ENCODE measurements at regions not wholly inside any gene's neighbourhood (a gene's known extent, or its start where the extent isn't known, plus 50 kb on each side); places are given as distances from the start of the nearest gene placed in this dataset.

DNA sequence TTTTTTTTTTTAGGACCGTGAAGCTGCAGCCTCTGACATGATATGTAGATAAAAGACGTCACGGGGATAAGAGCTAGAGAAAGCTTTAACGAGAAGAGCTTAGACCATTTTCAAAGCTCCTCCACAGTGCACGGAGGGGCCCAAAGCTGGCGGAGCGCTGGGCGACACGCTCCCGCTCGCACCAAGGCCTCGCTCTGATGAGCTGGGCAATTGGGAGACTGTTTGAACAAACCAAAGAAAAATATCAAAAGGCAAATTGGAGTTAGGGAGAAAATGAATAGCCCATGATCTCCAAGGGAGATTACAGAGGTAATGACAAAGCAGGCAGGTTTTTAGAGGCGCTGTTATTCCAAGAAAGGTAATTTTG, 179.4 kb downstream of the SREK1 start:
- Mint-ChIP-seq H3K4me3 (no peak overlapping the region), H3K27me3 (peaks cover 12% of the 10 kb centered on the region), H3K36me3 (no peaks in the 10 kb centered on the region), H3K9me3 (no peaks in the 10 kb centered on the region), H3K27ac (no peak overlapping the region), H3K4me1 (no peaks in the 10 kb centered on the region)
- ATAC-seq (ENCODE audit: low read depth) (no peak), DNase-seq (ENCODE audit: low spot score in 2 of 2) (no peak)

DNA sequence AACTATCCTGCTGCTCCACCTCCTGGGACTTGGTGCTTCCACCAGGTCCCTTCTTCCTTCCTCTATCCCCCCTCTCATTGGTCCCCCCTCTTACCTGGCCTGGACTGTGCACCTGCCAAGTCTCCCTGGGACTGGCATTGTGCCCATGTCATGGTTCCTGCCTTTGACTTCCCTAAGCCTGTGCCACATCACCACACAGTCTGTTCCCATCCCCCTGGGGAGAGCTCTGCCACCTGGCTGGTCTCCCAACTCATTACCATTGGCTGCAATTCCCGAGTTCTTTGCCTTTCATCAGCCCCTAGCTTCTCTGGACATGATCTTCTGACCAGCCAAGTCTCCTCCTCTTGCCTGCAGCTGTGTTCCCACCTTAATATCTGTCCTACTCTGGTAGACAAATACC, 180.3 kb downstream of the SREK1 start:
- Mint-ChIP-seq H3K36me3 (no peaks in the 10 kb centered on the region), H3K9me3 (no peaks in the 10 kb centered on the region), H3K4me3 (no peak overlapping the region), H3K4me1 (no peaks in the 10 kb centered on the region), H3K27ac (no peak overlapping the region), H3K27me3 (peaks cover 12% of the 10 kb centered on the region)
- DNase-seq (ENCODE audit: low spot score in 2 of 2) = no peak
- ATAC-seq (ENCODE audit: low read depth) = no peak

DNA sequence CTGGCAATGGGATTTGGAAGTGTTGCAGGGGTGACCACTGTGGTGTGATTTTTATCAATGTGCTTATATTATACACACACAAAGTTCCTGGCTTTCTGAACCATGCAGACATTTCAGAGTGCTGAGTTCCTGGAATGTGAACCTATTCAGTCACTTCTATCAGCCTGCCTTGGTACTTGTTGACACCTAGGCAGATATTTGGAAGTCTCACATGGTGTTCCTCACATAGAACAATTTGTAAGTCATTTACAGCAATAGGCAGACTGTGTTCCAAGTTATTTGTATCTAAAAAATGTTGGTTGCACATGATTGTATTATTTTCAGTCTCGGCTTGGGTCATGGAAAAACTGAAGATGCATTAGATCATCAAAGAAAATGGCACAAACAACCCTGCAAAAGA, 182.2 kb downstream of the SREK1 start:
- Mint-ChIP-seq H3K4me1 (no peaks in the 10 kb centered on the region), H3K36me3 (no peaks in the 10 kb centered on the region), H3K9me3 (no peaks in the 10 kb centered on the region), H3K4me3 (no peak overlapping the region), H3K27me3 (peaks cover 6% of the 10 kb centered on the region), H3K27ac (no peak overlapping the region)
- ATAC-seq (ENCODE audit: low read depth) (no peak), DNase-seq (ENCODE audit: low spot score in 2 of 2) (no peak)

DNA sequence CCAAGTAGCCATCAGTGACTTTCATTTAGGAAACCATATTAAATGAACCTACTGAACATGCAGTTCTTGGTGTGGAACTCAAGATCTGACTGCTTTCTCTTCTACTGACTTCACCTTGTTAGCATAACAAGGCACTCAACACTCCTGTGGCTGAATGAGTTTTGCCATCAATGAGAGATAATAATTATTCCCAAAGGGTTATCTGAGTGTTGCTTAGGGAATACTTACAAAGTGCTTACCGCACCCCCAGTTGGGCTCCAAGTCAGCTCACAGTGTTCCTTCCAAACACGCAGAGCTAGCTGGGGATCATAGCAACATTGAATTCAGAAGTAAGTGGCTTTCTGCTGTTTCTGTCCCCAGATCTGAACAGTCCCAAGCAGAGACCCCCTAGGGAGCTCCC, 182.9 kb downstream of the SREK1 start:
- no peaks in the 10 kb centered on the region for H3K9me3 Mint-ChIP-seq
- H3K4me1 Mint-ChIP-seq = no peaks in the 10 kb centered on the region
- DNase-seq (ENCODE audit: low spot score in 2 of 2) (no peak), ATAC-seq (ENCODE audit: low read depth) (no peak)
- H3K27ac Mint-ChIP-seq = no peak overlapping the region
- no peaks in the 10 kb centered on the region for H3K36me3 Mint-ChIP-seq
- H3K27me3 Mint-ChIP-seq = peaks cover 4% of the 10 kb centered on the region
- H3K4me3 Mint-ChIP-seq = no peak overlapping the region

DNA sequence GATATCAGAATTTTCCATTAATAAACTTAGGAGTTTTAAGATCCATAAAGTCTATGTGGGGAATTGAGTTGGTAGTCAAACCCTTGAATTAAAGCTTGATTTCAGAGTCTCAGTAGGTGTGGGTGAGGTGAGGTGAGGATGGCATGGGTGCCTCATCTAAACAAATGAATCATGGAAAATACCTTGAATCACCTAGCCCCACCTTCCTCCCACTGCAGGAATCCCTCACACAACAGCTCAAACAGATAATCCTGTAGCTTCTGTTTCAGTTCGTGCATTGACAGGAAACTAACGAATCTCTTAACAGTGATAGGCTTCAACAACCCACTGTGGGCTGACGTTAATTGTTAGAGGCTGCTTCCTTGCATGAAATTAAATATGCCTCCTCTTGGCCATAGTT, 185.0 kb downstream of the SREK1 start:
- Mint-ChIP-seq H3K36me3 (no peaks in the 10 kb centered on the region), H3K27me3 (peaks cover 4% of the 10 kb centered on the region), H3K9me3 (no peaks in the 10 kb centered on the region), H3K27ac (no peak overlapping the region), H3K4me3 (no peak overlapping the region), H3K4me1 (no peaks in the 10 kb centered on the region)
- no peak for ATAC-seq (ENCODE audit: low read depth)
- DNase-seq (ENCODE audit: low spot score in 2 of 2) = no peak

DNA sequence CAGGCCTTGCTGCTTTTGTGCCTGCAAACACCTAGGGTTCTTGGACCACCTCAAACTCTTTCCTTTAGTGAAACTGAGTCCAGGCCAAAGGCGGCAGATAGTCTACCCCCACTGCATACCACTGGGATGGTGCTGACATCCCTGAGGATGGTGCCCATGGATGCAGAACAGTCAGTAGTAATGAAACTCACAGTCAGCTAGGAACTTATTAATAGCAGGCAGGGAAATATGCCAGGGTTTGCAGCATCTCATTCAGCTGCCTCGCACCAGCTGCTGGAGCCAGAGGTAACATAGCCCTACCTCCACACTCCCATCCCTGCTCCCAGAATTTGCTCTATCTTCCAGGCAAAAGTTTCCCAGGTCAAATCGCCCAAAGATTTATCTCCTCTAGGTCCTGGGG, 189.1 kb downstream of the SREK1 start:
- H3K4me3 Mint-ChIP-seq = no peak overlapping the region
- ATAC-seq (ENCODE audit: low read depth) = no peak
- H3K4me1 Mint-ChIP-seq = no peaks in the 10 kb centered on the region
- no peaks in the 10 kb centered on the region for H3K9me3 Mint-ChIP-seq
- no peak for DNase-seq (ENCODE audit: low spot score in 2 of 2)
- H3K36me3 Mint-ChIP-seq = no peaks in the 10 kb centered on the region
- H3K27me3 Mint-ChIP-seq = peaks cover 10% of the 10 kb centered on the region
- H3K27ac Mint-ChIP-seq = no peak overlapping the region

DNA sequence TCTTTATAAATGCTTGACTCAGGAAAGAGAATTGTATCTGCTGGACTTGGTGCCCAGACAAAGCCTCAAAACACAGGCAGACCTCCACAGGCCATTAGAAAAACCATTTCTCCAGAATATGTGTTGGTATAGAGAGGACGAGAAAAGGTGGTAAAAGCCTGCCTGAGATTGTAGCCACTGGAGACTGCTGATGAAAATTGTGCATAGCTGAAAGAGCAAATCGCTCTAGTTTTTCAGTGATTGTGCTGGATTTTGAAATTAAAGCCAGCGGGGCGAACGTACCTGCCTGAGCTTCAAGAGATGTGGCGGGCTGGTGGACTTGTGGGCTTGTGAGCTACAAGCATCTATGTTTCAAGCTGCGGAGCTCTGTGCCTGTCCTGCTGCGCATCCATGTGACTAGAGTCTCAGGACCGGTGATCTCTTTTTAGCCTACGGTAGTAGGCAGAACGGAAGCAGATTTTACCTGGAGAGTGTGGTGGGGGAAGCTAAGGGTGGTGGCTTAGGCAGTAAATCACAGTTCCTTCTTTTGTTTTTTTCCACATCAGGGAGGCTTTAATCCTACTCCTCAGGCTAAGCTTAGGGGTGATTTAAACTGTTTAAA, 193.6 kb downstream of the SREK1 start:
- Mint-ChIP-seq H3K27me3 (peaks cover 9% of the 10 kb centered on the region), H3K27ac (no peak overlapping the region), H3K4me3 (no peak overlapping the region), H3K4me1 (no peaks in the 10 kb centered on the region), H3K9me3 (no peaks in the 10 kb centered on the region), H3K36me3 (no peaks in the 10 kb centered on the region)
- ATAC-seq (ENCODE audit: low read depth) (no peak), DNase-seq (ENCODE audit: low spot score in 2 of 2) (no peak)

DNA sequence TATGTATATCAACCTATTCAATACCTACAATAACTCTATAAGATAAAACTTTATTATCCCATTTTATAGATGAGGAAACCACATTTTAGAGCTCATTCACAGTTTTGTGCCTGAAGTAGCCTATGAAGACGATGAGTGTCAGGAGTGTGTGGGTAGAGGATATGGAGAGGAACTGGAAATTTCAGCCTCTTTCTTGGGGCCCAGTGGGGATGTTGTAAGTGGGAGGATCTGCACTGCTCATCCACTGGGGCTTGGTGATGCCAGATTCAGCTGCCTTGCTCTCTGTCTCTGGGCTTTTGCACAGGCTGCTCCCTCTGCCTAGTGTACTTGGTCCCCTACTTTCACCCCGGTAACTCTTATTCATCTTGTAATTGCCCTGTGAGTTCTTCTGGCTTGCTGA, 194.7 kb downstream of the SREK1 start:
- Mint-ChIP-seq H3K9me3 (no peaks in the 10 kb centered on the region), H3K27ac (no peak overlapping the region), H3K36me3 (no peaks in the 10 kb centered on the region), H3K27me3 (peaks cover 9% of the 10 kb centered on the region), H3K4me1 (no peaks in the 10 kb centered on the region), H3K4me3 (no peak overlapping the region)
- ATAC-seq (ENCODE audit: low read depth) (no peak), DNase-seq (ENCODE audit: low spot score in 2 of 2) (no peak)

DNA sequence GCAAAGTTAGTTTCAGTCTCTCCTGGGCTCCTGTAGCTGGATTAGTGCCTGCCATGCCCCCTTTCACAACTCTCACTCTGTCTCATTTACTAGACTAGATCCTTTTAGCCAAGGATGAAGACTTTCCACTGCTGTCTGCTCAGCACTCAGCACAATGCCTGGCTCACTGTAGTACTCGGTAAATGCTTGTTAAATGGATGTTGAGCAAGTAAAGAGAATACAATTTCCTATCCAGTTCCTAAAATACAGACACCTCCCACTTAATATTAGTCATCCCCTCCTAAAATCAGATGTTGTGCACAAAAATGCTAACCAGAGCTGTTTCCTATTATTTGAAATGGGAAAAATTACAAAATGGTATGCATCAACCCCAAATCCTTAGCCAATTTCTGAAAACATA, 195.8 kb downstream of the SREK1 start:
- H3K36me3 Mint-ChIP-seq = no peaks in the 10 kb centered on the region
- no peak for DNase-seq (ENCODE audit: low spot score in 2 of 2)
- no peaks in the 10 kb centered on the region for H3K4me1 Mint-ChIP-seq
- H3K4me3 Mint-ChIP-seq = no peak overlapping the region
- H3K27me3 Mint-ChIP-seq = peaks cover 6% of the 10 kb centered on the region
- no peak for ATAC-seq (ENCODE audit: low read depth)
- H3K27ac Mint-ChIP-seq = no peak overlapping the region
- no peaks in the 10 kb centered on the region for H3K9me3 Mint-ChIP-seq

DNA sequence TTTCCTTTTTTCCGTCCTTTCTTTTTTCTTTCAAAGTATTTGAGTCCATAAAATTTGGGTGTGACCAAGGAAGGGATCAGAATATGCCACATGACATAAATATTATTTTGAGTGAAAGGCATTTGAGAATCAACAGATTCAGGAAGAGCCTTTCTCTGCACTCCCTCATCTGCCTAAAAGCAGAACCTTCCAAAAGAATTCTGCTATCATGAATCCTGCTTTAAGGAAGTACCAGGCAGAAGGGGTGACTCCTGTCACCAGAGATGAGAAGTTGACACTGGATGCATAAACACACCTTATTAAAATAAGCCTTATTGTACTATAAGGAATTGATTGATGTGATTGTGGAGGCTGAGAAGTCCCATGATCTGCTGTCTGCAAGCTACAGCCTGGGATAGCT, 196.7 kb downstream of the SREK1 start:
- Mint-ChIP-seq H3K27me3 (peaks cover 5% of the 10 kb centered on the region), H3K4me3 (no peak overlapping the region), H3K27ac (no peak overlapping the region), H3K9me3 (no peaks in the 10 kb centered on the region), H3K36me3 (no peaks in the 10 kb centered on the region), H3K4me1 (no peaks in the 10 kb centered on the region)
- ATAC-seq (ENCODE audit: low read depth) = no peak
- no peak for DNase-seq (ENCODE audit: low spot score in 2 of 2)

DNA sequence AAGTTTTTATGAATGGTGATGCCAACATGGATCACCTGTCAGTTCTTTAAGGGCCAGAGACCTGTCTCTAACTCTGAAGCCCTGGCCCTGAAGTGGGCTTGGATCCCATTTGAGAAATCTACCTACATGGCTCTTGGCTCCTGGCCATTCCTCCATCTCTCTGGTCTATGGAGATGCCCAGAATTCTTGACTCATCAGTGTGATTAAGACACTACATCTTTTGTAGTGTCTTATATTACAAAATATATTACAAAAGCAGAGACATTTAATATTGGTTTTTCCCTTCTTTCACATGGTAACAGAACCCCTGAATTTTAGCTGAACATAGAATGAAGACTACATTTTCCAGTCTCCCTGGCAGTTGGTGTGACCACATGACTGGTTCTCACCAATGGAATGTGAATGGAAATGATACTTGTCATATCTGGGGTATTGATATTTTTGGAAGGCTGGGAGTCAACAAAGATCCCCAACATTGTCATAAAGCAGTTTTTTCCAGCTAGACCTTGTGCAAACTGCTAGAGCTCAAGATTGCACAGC, 198.3 kb downstream of the SREK1 start:
- ATAC-seq (ENCODE audit: low read depth) (no peak), DNase-seq (ENCODE audit: low spot score in 2 of 2) (no peak)
- Mint-ChIP-seq H3K27me3 (no peaks in the 10 kb centered on the region), H3K4me3 (no peak overlapping the region), H3K27ac (no peak overlapping the region), H3K4me1 (no peaks in the 10 kb centered on the region), H3K36me3 (no peaks in the 10 kb centered on the region), H3K9me3 (no peaks in the 10 kb centered on the region)

DNA sequence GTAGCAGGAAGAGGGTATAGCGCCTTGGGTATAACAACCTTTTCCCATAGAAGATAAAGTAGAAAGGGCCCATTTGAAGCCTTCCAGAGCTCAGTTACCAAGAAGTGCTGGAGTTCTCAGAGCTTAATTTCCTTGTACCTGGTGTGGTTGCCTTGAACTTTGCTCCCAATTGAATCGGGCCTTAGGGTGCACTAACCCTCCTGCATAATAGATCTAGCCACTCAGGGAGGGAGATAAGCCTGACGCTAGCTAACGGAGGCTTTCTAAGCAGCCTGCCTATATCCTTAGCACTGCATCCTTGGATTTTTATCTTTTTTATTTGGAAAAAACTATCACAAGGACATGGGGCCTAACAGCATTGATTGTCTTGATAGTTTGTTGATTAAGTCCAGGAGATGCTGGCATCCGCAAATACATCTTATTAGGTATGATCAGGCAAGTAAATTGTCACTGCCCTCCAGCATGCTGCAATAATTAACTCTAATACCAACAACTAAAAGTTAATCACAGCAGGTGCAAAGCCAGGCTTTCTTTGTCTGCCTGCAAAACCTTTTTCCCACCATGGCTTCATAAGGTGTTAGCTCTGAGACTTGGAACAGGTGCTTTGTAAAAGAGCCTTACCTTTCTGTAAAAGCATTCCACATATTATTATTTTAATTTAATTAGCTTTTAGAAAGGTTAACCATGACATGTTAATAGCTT, 199.4 kb downstream of the SREK1 start:
- no peak for ATAC-seq (ENCODE audit: low read depth)
- no peaks in the 10 kb centered on the region for H3K36me3 Mint-ChIP-seq

DNA sequence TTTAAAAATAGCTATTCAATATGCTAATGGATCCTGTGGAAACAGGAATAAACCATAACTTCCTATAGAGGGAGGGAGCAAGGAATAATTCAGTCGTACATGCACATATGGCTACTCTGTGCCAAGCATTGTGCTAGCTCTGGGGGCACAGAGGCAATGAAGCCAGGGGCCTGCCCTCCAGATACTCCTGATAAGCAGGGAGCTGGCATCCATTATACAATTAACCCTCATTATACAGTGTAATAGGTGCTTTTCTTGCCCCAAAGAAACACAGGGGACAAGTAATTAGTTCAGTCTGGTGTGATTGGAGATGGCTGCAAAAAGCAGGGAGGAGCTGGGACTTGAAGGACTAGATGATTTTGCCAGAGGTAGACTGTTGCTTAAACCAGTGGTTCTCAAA, 200.4 kb downstream of the SREK1 start:
- Mint-ChIP-seq H3K4me3 (no peak overlapping the region), H3K9me3 (no peaks in the 10 kb centered on the region), H3K27me3 (peaks cover 2% of the 10 kb centered on the region), H3K4me1 (no peaks in the 10 kb centered on the region), H3K36me3 (no peaks in the 10 kb centered on the region), H3K27ac (no peak overlapping the region)
- ATAC-seq (ENCODE audit: low read depth) = no peak
- no peak for DNase-seq (ENCODE audit: low spot score in 2 of 2)

More for the DNA sequence above, 199.4 kb downstream of the SREK1 start:
- H3K4me3 Mint-ChIP-seq = no peak overlapping the region
- H3K27me3 Mint-ChIP-seq = peaks cover 2% of the 10 kb centered on the region
- H3K4me1 Mint-ChIP-seq = no peaks in the 10 kb centered on the region
- no peak for DNase-seq (ENCODE audit: low spot score in 2 of 2)
- no peaks in the 10 kb centered on the region for H3K9me3 Mint-ChIP-seq
- no peak overlapping the region for H3K27ac Mint-ChIP-seq

DNA sequence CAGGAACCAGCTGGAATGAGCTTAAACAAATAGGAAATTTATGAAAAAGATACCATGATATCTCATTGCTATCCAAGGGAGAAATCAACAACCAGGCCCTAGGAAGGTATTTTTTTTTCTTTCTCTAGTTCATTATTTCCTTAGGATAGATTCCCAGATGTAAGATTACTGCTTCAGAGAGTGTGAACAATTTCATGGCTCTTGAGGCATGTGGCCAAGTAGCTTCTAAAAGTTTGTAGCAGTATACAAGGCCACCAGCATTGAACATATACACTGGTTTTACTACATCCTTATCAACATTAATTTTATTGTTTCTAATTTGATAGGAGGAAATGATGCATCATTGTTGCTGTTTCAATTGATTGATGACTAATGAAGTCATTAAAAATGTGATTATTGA, 201.2 kb downstream of the SREK1 start:
- Mint-ChIP-seq H3K9me3 (no peaks in the 10 kb centered on the region), H3K4me3 (no peak overlapping the region), H3K27ac (no peak overlapping the region), H3K27me3 (peaks cover 2% of the 10 kb centered on the region), H3K36me3 (no peaks in the 10 kb centered on the region), H3K4me1 (no peaks in the 10 kb centered on the region)
- no peak for DNase-seq (ENCODE audit: low spot score in 2 of 2)
- ATAC-seq (ENCODE audit: low read depth) = no peak

DNA sequence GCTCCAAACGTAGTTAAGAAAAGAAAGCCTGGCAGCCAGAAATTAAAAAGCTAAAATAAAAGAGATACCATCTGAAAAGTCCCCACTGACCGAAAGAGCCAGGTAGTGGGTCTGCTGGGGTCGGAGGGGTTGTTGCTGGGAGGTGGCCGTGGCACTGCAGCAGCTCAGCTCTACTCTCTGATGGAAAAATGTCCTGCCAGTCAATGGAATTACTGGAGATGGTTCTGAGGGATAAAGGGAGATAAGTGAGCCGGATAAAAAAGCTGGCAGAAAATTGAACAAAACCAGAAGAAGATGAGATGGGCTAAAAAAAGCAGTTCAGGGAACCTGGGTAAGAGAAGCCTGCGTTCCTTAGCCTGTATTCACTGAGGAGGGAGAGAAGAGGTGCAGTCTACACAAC, 202.8 kb downstream of the SREK1 start:
- no peaks in the 10 kb centered on the region for H3K36me3 Mint-ChIP-seq
- no peaks in the 10 kb centered on the region for H3K9me3 Mint-ChIP-seq
- no peak overlapping the region for H3K27ac Mint-ChIP-seq
- peaks cover 4% of the 10 kb centered on the region for H3K27me3 Mint-ChIP-seq
- H3K4me3 Mint-ChIP-seq = no peak overlapping the region
- no peak for DNase-seq (ENCODE audit: low spot score in 2 of 2)
- ATAC-seq (ENCODE audit: low read depth) = no peak
- peaks cover 2% of the 10 kb centered on the region for H3K4me1 Mint-ChIP-seq
